HepG2 (cell line): ENCODE measurements at regions not wholly inside any gene's neighbourhood (a gene's known extent, or its start where the extent isn't known, plus 50 kb on each side); places are given as distances from the start of the nearest gene placed in this dataset.

Experiments used
- ATAC-seq: fragments of 200-7000 bp; cut with Tn5 transposase; 3 replicates; pipeline ENCODE4 v1.9.1; 2020; ENCODE audit warnings: mild to moderate bottlenecking, moderate library complexity
- BruUV-seq: library from RNA; stranded (reverse); fragments of 400-500 nt; replicated peaks from 2 replicates; lab custom pipeline; 2021; lab: Mats Ljungman, UMichigan
- CTCF ChIA-PET: fragments of 300-600 bp; formaldehyde crosslinking; extraction: SDS; loops from one replicate; lab custom pipeline; 2021; ENCODE audit warnings: low total read pairs, inconsistent platforms, low intra/inter-chr PET ratio; lab: Yijun Ruan, JAX
- POLR2A ChIA-PET: fragments of 350-600 bp; sonication (Branson Sonifier 250); formaldehyde crosslinking; loops from one replicate; lab custom pipeline; 2020; ENCODE audit warnings: antibody characterized with exemption, inconsistent platforms; lab: Yijun Ruan, JAX
- DNase-seq: peaks from one replicate; pipeline ENCODE4 v3.0.0-alpha.2; 2015; ENCODE audit warnings: low spot score
- FAIRE-seq: peaks from 3 replicates; lab custom pipeline; 2011; peaks lifted over from hg19 to GRCh38; lab: Jason Lieb, UNC
- H2AFZ ChIP-seq: one replicate; pipeline ENCODE4 v1.6.1; 2011; ENCODE audit warnings: low read length, inconsistent platforms
- H3K27ac ChIP-seq: fragments of 300-600 bp; 3 replicates; pipeline ENCODE4 v1.8.0; 2011; ENCODE audit warnings: mixed run types, mild to moderate bottlenecking, mixed read lengths, low read length, inconsistent platforms; ENCODE audit not compliant: insufficient read depth; ENCODE audit errors: extremely low read length
- H3K27me3 ChIP-seq, 2 experiments: fragments of 200-600 bp in 1 of 2; 2 replicates in 1 of 2; 3 replicates in 1 of 2; pipeline versions ENCODE4 v1.6.0 to v1.8.0; 2011; ENCODE audit warnings: low read length in 2 of 2, mild to moderate bottlenecking in 2 of 2, moderate library complexity in 2 of 2, inconsistent platforms in 1 of 2; ENCODE audit not compliant: insufficient read depth in 2 of 2, control insufficient read depth in 1 of 2
- H3K36me3 ChIP-seq, 2 experiments: fragments of 200-600 bp in 1 of 2; replicated peaks in 1 of 2; 2 replicates in 1 of 2; 3 replicates in 1 of 2; pipeline versions ENCODE4 v1.5.1 to v1.8.0; 2011; ENCODE audit warnings: low read length in 2 of 2, inconsistent platforms in 1 of 2; ENCODE audit not compliant: insufficient read depth in 2 of 2, control insufficient read depth in 1 of 2
- H3K4me1 ChIP-seq: 2 replicates; pipeline ENCODE4 v1.5.1; 2012; ENCODE audit warnings: low read length, inconsistent platforms; ENCODE audit not compliant: insufficient read depth
- H3K4me2 ChIP-seq: 2 replicates; pipeline ENCODE4 v1.6.0; 2011; ENCODE audit warnings: low read depth, low read length, inconsistent platforms
- H3K4me3 ChIP-seq, 3 experiments: fragments of 200-600 bp in 1 of 3; sonication (generic), shearing (Covaris generic) in 1 of 3; replicated peaks in 1 of 3; 2 replicates each; pipeline ENCODE4 v1.5.1; 2011 to 2016; ENCODE audit warnings: low read length in 3 of 3, inconsistent platforms in 2 of 3, low read depth in 2 of 3, mild to moderate bottlenecking in 2 of 3, control low read depth in 1 of 3, mixed read lengths in 1 of 3; ENCODE audit not compliant: insufficient read depth in 1 of 3
- H3K79me2 ChIP-seq: one replicate; pipeline ENCODE4 v1.6.1; 2011; ENCODE audit warnings: low read length, inconsistent platforms; ENCODE audit not compliant: insufficient read depth
- H3K9ac ChIP-seq: 2 replicates; pipeline ENCODE4 v1.6.0; 2011; ENCODE audit warnings: mild to moderate bottlenecking, low read depth, low read length, inconsistent platforms; ENCODE audit not compliant: insufficient read depth
- H3K9me3 ChIP-seq: 2 replicates; pipeline ENCODE4 v1.5.1; 2012; ENCODE audit warnings: mild to moderate bottlenecking, low read length
- H4K20me1 ChIP-seq: 2 replicates; pipeline ENCODE4 v1.6.0; 2011; ENCODE audit warnings: inconsistent platforms, mild to moderate bottlenecking, low read length, moderate library complexity; ENCODE audit not compliant: insufficient read depth
- PHB2 ChIP-seq: fragments of 450-650 bp; IDR thresholded peaks from 2 replicates; pipeline ENCODE4 v1.6.1; 2018; ENCODE audit not compliant: partially characterized antibody
- PLRG1 ChIP-seq: fragments of 450-650 bp; conservative IDR thresholded peaks from 2 replicates; pipeline ENCODE4 v1.6.1; 2016
- RBFOX2 ChIP-seq: fragments of 200-400 bp; formaldehyde crosslinking; IDR thresholded peaks from 2 replicates; pipeline ENCODE4 v1.6.1; 2017; ENCODE audit warnings: low read depth, mild to moderate bottlenecking, low read length
- ZNF496 ChIP-seq: sonication (generic); formaldehyde crosslinking; IDR thresholded peaks from 2 replicates; pipeline ENCODE4 v1.8.1; 2023; ENCODE audit warnings: mild to moderate bottlenecking, moderate library complexity, missing genetic modification reagents; ENCODE audit not compliant: insufficient replicate concordance
- ZNF83 ChIP-seq: sonication (generic); formaldehyde crosslinking; IDR thresholded peaks from 2 replicates; pipeline ENCODE4 v1.4.0; 2020; ENCODE audit warnings: missing genetic modification reagents, mild to moderate bottlenecking, borderline replicate concordance
- WGBS: methylation state at CpG from one replicate; pipeline ENCODE4 v1.1.6; 2017; ENCODE audit warnings: low lambda C conversion rate; 5-methylcytosine and 5-hydroxymethylcytosine counted together
- in situ Hi-C: cut with HindIII; loops from 2 replicates; pipeline ENCODE4 v1.10.0; 2017; ENCODE audit warnings: low pct_unique_long_range_greater_than_20kb; ENCODE audit not compliant: extremely low pct_ligation_motif_present
- intact Hi-C: fragments of 100-400 bp; cut with micrococcal nuclease; formaldehyde crosslinking; loops from one replicate; pipeline ENCODE4 v1.10.0; 2022; ENCODE audit not compliant: unreplicated experiment
- TF ChIP-seq, protein P1 (sequence below): sonication (generic); formaldehyde crosslinking; IDR thresholded peaks from 2 replicates; pipeline ENCODE4 v1.9.0; 2021; ENCODE audit warnings: missing genetic modification reagents, mild to moderate bottlenecking, borderline replicate concordance
- TF ChIP-seq, protein P2 (sequence below): sonication (generic); formaldehyde crosslinking; IDR thresholded peaks from 2 replicates; pipeline ENCODE4 v1.4.0; 2020; ENCODE audit warnings: missing genetic modification reagents
- TF ChIP-seq, protein P3 (sequence below): IDR thresholded peaks from 2 replicates; pipeline ENCODE4 v1.6.1; 2012; ENCODE audit warnings: low read length, improper control_type of control experiment

DNA sequence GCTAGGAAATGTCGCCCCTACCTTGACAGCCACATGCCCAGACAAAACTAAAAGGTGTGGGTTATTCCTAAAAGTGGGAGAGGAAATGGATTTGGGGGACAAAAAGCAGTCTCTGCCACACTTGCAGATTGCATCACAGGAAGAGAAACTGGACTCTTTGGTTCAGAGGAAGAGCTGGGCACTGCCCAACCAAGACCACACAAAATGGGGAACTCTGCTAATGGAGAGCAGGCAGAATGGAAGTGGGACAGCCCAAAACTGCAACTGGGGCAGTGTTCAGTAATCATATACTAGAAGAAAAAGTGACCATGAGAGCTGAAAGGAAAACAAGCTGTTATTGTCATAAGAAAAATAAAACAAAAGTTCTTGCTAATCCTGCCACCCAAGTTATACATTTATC lies 138.9 kb upstream of the FRMD4B start:
- H3K4me1 ChIP-seq: no peaks in the 10 kb centered on the region
- in situ Hi-C loops (no loop called here), intact Hi-C loops (no loop called here)
- no peak overlapping the region for H3K4me3 ChIP-seq
- BruUV-seq: no TSS peak
- H2AFZ ChIP-seq: no peak overlapping the region
- ChIA-PET POLR2A (no interaction called here), CTCF (no interaction called here)
- no peaks in the 10 kb centered on the region for H3K27me3 ChIP-seq
- no peak overlapping the region for H3K27ac ChIP-seq
- no peaks in the 10 kb centered on the region for H3K79me2 ChIP-seq
- no peak for TF ChIP-seq PHB2
- TF ChIP-seq ZNF83: no peak
- no peak for TF ChIP-seq RBFOX2
- no peak for TF ChIP-seq PLRG1
- 0% methylated on average over 1 of the region's 1 CpG for WGBS
- DNase-seq: no peak
- no peak overlapping the region for H3K4me2 ChIP-seq
- H3K36me3 ChIP-seq: no peaks in the 10 kb centered on the region
- FAIRE-seq: no peak
- H4K20me1 ChIP-seq: no peaks in the 10 kb centered on the region
- H3K9ac ChIP-seq: no peak overlapping the region
- ATAC-seq: no peak
- no peaks in the 10 kb centered on the region for H3K9me3 ChIP-seq

DNA sequence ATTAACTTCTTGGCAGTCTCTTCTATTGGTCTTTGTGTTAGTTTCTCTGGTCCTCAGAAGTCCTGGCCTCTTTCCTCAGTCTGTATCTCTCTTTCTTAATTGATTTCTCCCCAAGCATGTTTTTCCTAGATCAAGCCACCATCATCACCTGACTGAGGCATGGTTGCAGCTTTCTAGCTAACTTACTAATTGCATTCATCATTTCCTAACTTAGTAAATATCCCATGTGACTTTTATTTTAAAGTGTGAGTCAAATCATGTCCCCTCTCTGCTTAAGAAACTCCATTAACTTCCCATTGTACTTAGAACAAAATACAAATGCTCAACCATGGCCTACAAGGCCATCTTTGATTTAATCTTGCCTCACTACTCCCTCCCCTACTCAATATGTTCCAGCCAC lies 135.4 kb upstream of the FRMD4B start:
- H3K4me2 ChIP-seq: no peak overlapping the region
- in situ Hi-C loops (no loop called here), intact Hi-C loops (no loop called here)
- H2AFZ ChIP-seq: no peak overlapping the region
- no peaks in the 10 kb centered on the region for H3K27me3 ChIP-seq
- H3K4me1 ChIP-seq: no peaks in the 10 kb centered on the region
- BruUV-seq: no TSS peak
- ChIA-PET POLR2A (no interaction called here), CTCF (no interaction called here)
- ATAC-seq (no peak), FAIRE-seq (no peak), DNase-seq (no peak)
- H4K20me1 ChIP-seq: no peaks in the 10 kb centered on the region
- no peaks in the 10 kb centered on the region for H3K9me3 ChIP-seq
- H3K27ac ChIP-seq: no peak overlapping the region
- H3K4me3 ChIP-seq: no peak overlapping the region
- H3K9ac ChIP-seq: no peak overlapping the region
- H3K36me3 ChIP-seq: no peaks in the 10 kb centered on the region
- H3K79me2 ChIP-seq: no peaks in the 10 kb centered on the region
- TF ChIP-seq, protein P1, sequence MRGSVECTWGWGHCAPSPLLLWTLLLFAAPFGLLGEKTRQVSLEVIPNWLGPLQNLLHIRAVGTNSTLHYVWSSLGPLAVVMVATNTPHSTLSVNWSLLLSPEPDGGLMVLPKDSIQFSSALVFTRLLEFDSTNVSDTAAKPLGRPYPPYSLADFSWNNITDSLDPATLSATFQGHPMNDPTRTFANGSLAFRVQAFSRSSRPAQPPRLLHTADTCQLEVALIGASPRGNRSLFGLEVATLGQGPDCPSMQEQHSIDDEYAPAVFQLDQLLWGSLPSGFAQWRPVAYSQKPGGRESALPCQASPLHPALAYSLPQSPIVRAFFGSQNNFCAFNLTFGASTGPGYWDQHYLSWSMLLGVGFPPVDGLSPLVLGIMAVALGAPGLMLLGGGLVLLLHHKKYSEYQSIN (CRISPR knock-in tag): no peak
- TF ChIP-seq, protein P2, sequence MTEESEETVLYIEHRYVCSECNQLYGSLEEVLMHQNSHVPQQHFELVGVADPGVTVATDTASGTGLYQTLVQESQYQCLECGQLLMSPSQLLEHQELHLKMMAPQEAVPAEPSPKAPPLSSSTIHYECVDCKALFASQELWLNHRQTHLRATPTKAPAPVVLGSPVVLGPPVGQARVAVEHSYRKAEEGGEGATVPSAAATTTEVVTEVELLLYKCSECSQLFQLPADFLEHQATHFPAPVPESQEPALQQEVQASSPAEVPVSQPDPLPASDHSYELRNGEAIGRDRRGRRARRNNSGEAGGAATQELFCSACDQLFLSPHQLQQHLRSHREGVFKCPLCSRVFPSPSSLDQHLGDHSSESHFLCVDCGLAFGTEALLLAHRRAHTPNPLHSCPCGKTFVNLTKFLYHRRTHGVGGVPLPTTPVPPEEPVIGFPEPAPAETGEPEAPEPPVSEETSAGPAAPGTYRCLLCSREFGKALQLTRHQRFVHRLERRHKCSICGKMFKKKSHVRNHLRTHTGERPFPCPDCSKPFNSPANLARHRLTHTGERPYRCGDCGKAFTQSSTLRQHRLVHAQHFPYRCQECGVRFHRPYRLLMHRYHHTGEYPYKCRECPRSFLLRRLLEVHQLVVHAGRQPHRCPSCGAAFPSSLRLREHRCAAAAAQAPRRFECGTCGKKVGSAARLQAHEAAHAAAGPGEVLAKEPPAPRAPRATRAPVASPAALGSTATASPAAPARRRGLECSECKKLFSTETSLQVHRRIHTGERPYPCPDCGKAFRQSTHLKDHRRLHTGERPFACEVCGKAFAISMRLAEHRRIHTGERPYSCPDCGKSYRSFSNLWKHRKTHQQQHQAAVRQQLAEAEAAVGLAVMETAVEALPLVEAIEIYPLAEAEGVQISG (CRISPR knock-in tag): no peak
- TF ChIP-seq, protein P3, sequence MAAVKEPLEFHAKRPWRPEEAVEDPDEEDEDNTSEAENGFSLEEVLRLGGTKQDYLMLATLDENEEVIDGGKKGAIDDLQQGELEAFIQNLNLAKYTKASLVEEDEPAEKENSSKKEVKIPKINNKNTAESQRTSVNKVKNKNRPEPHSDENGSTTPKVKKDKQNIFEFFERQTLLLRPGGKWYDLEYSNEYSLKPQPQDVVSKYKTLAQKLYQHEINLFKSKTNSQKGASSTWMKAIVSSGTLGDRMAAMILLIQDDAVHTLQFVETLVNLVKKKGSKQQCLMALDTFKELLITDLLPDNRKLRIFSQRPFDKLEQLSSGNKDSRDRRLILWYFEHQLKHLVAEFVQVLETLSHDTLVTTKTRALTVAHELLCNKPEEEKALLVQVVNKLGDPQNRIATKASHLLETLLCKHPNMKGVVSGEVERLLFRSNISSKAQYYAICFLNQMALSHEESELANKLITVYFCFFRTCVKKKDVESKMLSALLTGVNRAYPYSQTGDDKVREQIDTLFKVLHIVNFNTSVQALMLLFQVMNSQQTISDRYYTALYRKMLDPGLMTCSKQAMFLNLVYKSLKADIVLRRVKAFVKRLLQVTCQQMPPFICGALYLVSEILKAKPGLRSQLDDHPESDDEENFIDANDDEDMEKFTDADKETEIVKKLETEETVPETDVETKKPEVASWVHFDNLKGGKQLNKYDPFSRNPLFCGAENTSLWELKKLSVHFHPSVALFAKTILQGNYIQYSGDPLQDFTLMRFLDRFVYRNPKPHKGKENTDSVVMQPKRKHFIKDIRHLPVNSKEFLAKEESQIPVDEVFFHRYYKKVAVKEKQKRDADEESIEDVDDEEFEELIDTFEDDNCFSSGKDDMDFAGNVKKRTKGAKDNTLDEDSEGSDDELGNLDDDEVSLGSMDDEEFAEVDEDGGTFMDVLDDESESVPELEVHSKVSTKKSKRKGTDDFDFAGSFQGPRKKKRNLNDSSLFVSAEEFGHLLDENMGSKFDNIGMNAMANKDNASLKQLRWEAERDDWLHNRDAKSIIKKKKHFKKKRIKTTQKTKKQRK: no peak
- TF ChIP-seq ZNF496 (CRISPR knock-in tag): no peak
